Astrocyte (in vitro differentiated cells and primary cell): ENCODE measurements at regions not wholly inside any gene's neighbourhood (a gene's known extent, or its start where the extent isn't known, plus 50 kb on each side); places are given as distances from the start of the nearest gene placed in this dataset.
"Not testable (repeated sequence)": the region's sequence is repeated elsewhere in the genome, so short reads cannot be mapped to it uniquely, and the experiment has no call there.

ENCODE experiments used
- EZH2 ChIP-seq: IDR thresholded peaks from 2 replicates; pipeline ENCODE4 v1.6.1; 2012; ENCODE audit warnings: mild to moderate bottlenecking, low read length, inconsistent platforms; ENCODE audit not compliant: insufficient read depth
- TF ChIP-seq, protein P1 (sequence below): IDR thresholded peaks from 2 replicates; pipeline ENCODE4 v1.5.1; 2011; ENCODE audit warnings: low read depth, mild to moderate bottlenecking, inconsistent platforms, low read length, moderate library complexity; ENCODE audit not compliant: insufficient read depth

DNA sequence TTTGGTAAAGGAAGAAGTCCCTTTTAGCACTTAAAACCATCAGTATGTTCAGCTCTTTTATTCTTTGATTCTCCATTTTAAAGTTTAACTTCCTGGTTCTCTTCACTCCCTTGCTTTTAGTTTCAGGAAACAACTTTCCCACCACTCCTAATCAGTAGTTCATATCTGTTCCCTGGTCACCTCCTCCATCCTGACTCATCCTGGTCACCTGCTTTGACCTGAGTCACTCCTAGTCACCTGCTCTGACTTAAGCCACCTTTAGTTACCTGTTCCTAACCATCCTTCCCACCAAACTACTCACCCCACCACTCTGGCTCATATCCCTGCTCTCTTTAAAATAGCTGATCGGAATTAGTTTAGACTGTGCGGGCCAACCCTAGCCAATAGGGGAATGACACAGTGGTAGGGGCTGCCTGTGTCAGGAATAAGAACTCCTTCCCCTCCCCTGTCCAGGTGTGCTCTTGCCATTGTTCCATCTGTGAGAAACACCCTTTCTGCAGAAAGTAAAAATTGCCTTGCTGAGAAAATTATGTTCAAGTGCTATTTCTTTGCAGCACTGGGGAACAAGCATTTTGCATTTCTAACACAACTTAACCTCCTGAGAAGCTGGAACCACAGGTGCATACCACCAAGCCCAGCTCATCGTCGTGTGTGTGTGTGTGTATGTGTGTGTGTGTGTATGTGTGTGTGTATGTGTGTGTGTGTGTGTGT, 204.0 kb upstream of the MAOA start:
- TF ChIP-seq, protein P1, sequence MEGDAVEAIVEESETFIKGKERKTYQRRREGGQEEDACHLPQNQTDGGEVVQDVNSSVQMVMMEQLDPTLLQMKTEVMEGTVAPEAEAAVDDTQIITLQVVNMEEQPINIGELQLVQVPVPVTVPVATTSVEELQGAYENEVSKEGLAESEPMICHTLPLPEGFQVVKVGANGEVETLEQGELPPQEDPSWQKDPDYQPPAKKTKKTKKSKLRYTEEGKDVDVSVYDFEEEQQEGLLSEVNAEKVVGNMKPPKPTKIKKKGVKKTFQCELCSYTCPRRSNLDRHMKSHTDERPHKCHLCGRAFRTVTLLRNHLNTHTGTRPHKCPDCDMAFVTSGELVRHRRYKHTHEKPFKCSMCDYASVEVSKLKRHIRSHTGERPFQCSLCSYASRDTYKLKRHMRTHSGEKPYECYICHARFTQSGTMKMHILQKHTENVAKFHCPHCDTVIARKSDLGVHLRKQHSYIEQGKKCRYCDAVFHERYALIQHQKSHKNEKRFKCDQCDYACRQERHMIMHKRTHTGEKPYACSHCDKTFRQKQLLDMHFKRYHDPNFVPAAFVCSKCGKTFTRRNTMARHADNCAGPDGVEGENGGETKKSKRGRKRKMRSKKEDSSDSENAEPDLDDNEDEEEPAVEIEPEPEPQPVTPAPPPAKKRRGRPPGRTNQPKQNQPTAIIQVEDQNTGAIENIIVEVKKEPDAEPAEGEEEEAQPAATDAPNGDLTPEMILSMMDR = not testable (repeated sequence)
- TF ChIP-seq EZH2 = not testable (repeated sequence)
